IPS-18a (cell line): ENCODE measurements at regions not wholly inside any gene's neighbourhood (a gene's known extent, or its start where the extent isn't known, plus 50 kb on each side); places are given as distances from the start of the nearest gene placed in this dataset.
"Not testable (repeated sequence)": the region's sequence is repeated elsewhere in the genome, so short reads cannot be mapped to it uniquely, and the experiment has no call there.

Source experiments
- H3K27ac ChIP-seq: one replicate; pipeline ENCODE4 v1.5.1; 2013; ENCODE audit warnings: low read length
- H3K27me3 ChIP-seq: one replicate; pipeline ENCODE4 v1.6.1; 2013; ENCODE audit warnings: mild to moderate bottlenecking, low read length; ENCODE audit not compliant: control insufficient read depth, insufficient read depth
- H3K36me3 ChIP-seq: one replicate; pipeline ENCODE4 v1.6.1; 2013; ENCODE audit warnings: low read depth, low read length; ENCODE audit not compliant: control insufficient read depth
- H3K4me1 ChIP-seq: one replicate; pipeline ENCODE4 v1.6.1; 2013; ENCODE audit warnings: low read depth, low read length; ENCODE audit not compliant: control insufficient read depth
- H3K4me3 ChIP-seq: one replicate; pipeline ENCODE4 v1.5.1; 2013; ENCODE audit warnings: low read length
- H3K9ac ChIP-seq: one replicate; pipeline ENCODE4 v1.6.1; 2013; ENCODE audit warnings: mild to moderate bottlenecking, low read length, moderate library complexity
- H3K9me3 ChIP-seq: one replicate; pipeline ENCODE4 v1.6.1; 2013; ENCODE audit warnings: low read depth, low read length; ENCODE audit not compliant: control insufficient read depth

- no peak overlapping the region for H3K27ac ChIP-seq
- H3K4me1 ChIP-seq: peaks cover 17% of the 10 kb centered on the region
- no peaks in the 10 kb centered on the region for H3K9me3 ChIP-seq
- H3K27me3 ChIP-seq: no peaks in the 10 kb centered on the region
- no peak overlapping the region for H3K9ac ChIP-seq
- no peak overlapping the region for H3K4me3 ChIP-seq
- no peaks in the 10 kb centered on the region for H3K36me3 ChIP-seq
Observed at GRCh38 chr11:86737737-86738136, 62.6 kb upstream of the PRSS23 start.

GRCh38 chr11:86737230-86737629, 63.1 kb upstream of the PRSS23 start:
- H3K4me3 ChIP-seq: no peak overlapping the region
- no peaks in the 10 kb centered on the region for H3K36me3 ChIP-seq
- no peak overlapping the region for H3K9ac ChIP-seq
- H3K9me3 ChIP-seq: no peaks in the 10 kb centered on the region
- H3K4me1 ChIP-seq: peaks cover 17% of the 10 kb centered on the region
- H3K27ac ChIP-seq: no peak overlapping the region
- H3K27me3 ChIP-seq: no peaks in the 10 kb centered on the region

GRCh38 chr11:86736291-86737143, 63.8 kb upstream of the PRSS23 start:
- Histone ChIP-seq H3K9ac (no peak overlapping the region), H3K27me3 (no peaks in the 10 kb centered on the region), H3K4me1 (peaks cover 17% of the 10 kb centered on the region), H3K36me3 (no peaks in the 10 kb centered on the region), H3K9me3 (no peaks in the 10 kb centered on the region), H3K4me3 (no peak overlapping the region), H3K27ac (no peak overlapping the region)

- no peak overlapping the region for H3K27ac ChIP-seq
- no peaks in the 10 kb centered on the region for H3K36me3 ChIP-seq
- no peaks in the 10 kb centered on the region for H3K9me3 ChIP-seq
- H3K4me1 ChIP-seq: peaks cover 17% of the 10 kb centered on the region
- no peak overlapping the region for H3K9ac ChIP-seq
- no peaks in the 10 kb centered on the region for H3K27me3 ChIP-seq
- no peak overlapping the region for H3K4me3 ChIP-seq
Observed at GRCh38 chr11:86735451-86736290, 63.3 kb upstream of the ME3 start.

GRCh38 chr11:86732739-86733138, 60.3 kb upstream of the ME3 start:
- H3K27me3 ChIP-seq, H3K4me1 ChIP-seq, H3K9ac ChIP-seq, H3K36me3 ChIP-seq, H3K9me3 ChIP-seq, H3K4me3 ChIP-seq, H3K27ac ChIP-seq: not testable (repeated sequence)

- not testable (repeated sequence) for H3K27ac ChIP-seq, H3K9ac ChIP-seq
Observed at GRCh38 chr11:86732286-86732685, 59.9 kb upstream of the ME3 start.

GRCh38 chr11:86729576-86729975, 57.2 kb upstream of the ME3 start:
- not testable (repeated sequence) for H3K27ac ChIP-seq, H3K4me1 ChIP-seq, H3K9me3 ChIP-seq, H3K36me3 ChIP-seq, H3K27me3 ChIP-seq, H3K9ac ChIP-seq, H3K4me3 ChIP-seq

More at GRCh38 chr11:86732286-86732685, 59.9 kb upstream of the ME3 start:
- not testable (repeated sequence) for H3K9me3 ChIP-seq, H3K27me3 ChIP-seq, H3K36me3 ChIP-seq, H3K4me1 ChIP-seq, H3K4me3 ChIP-seq

GRCh38 chr11:86728562-86728961, 56.1 kb upstream of the ME3 start:
- Histone ChIP-seq H3K27ac (no peak overlapping the region), H3K9ac (no peak overlapping the region), H3K27me3 (no peaks in the 10 kb centered on the region), H3K4me3 (no peak overlapping the region), H3K9me3 (peaks cover 3% of the 10 kb centered on the region), H3K36me3 (no peaks in the 10 kb centered on the region), H3K4me1 (no peaks in the 10 kb centered on the region)

- no peaks in the 10 kb centered on the region for H3K27me3 ChIP-seq
- no peaks in the 10 kb centered on the region for H3K36me3 ChIP-seq
- H3K4me1 ChIP-seq: no peaks in the 10 kb centered on the region
- no peak overlapping the region for H3K9ac ChIP-seq
- peaks cover 3% of the 10 kb centered on the region for H3K9me3 ChIP-seq
- no peak overlapping the region for H3K4me3 ChIP-seq
- H3K27ac ChIP-seq: no peak overlapping the region
Observed at GRCh38 chr11:86726770-86727504, 54.5 kb upstream of the ME3 start.

GRCh38 chr11:86726118-86726753, 53.8 kb upstream of the ME3 start:
- Histone ChIP-seq H3K4me1 (no peaks in the 10 kb centered on the region), H3K27me3 (no peaks in the 10 kb centered on the region), H3K27ac (no peak overlapping the region), H3K9ac (no peak overlapping the region), H3K4me3 (no peak overlapping the region), H3K36me3 (no peaks in the 10 kb centered on the region), H3K9me3 (peaks cover 3% of the 10 kb centered on the region)

GRCh38 chr11:86724137-86724536, 51.7 kb upstream of the ME3 start:
- H3K27ac ChIP-seq: no peak overlapping the region
- no peaks in the 10 kb centered on the region for H3K9me3 ChIP-seq
- H3K36me3 ChIP-seq: no peaks in the 10 kb centered on the region
- H3K4me1 ChIP-seq: no peaks in the 10 kb centered on the region
- H3K9ac ChIP-seq: no peak overlapping the region
- no peak overlapping the region for H3K4me3 ChIP-seq
- H3K27me3 ChIP-seq: no peaks in the 10 kb centered on the region
